Nephron (organoid): ENCODE measurements at regions not wholly inside any gene's neighbourhood (a gene's known extent, or its start where the extent isn't known, plus 50 kb on each side); places are given as distances from the start of the nearest gene placed in this dataset.

Source experiments
- H3K27ac Mint-ChIP-seq, 3 experiments: 2 replicates each; pipeline ENCODE4 v1.8.0; 2020; ENCODE audit warnings: mixed read lengths in 3 of 3, mild to moderate bottlenecking in 2 of 3, moderate library complexity in 1 of 3
- H3K27me3 Mint-ChIP-seq: 2 replicates; pipeline ENCODE4 v1.8.0; 2021; ENCODE audit warnings: low read depth, mild to moderate bottlenecking, moderate library complexity, mixed read lengths
- H3K36me3 Mint-ChIP-seq: 2 replicates; pipeline ENCODE4 v1.8.0; 2020; ENCODE audit warnings: low read depth, mixed read lengths
- H3K4me1 Mint-ChIP-seq: 2 replicates; pipeline ENCODE4 v1.8.0; 2020; ENCODE audit warnings: mixed read lengths
- H3K4me3 Mint-ChIP-seq, 3 experiments: 2 replicates each; pipeline ENCODE4 v1.8.0; 2020; ENCODE audit warnings: mild to moderate bottlenecking in 3 of 3, mixed read lengths in 3 of 3, moderate library complexity in 2 of 3
- H3K9me3 Mint-ChIP-seq: 2 replicates; pipeline ENCODE4 v1.8.0; 2020; ENCODE audit warnings: mixed read lengths
- CTCF ChIP-seq, 3 experiments: fragments of 200-600 bp; sonication (generic); IDR thresholded peaks; one replicate each; pipeline ENCODE4 v1.5.0; 2021; ENCODE audit warnings: antibody characterized with exemption in 3 of 3; ENCODE audit not compliant: unreplicated experiment in 3 of 3

- no peak overlapping the region for H3K27ac Mint-ChIP-seq
- peaks cover 4% of the 10 kb centered on the region for H3K4me1 Mint-ChIP-seq
- H3K36me3 Mint-ChIP-seq: no peaks in the 10 kb centered on the region
- peaks cover 4% of the 10 kb centered on the region for H3K27me3 Mint-ChIP-seq
- no peak overlapping the region for H3K4me3 Mint-ChIP-seq
- TF ChIP-seq CTCF (IDR thresholded peaks at IDR 0.05; ENCODE audit: unreplicated experiment in 3 of 3): no peak
- no peaks in the 10 kb centered on the region for H3K9me3 Mint-ChIP-seq
Observed at GRCh38 chr19:30070968-30071632, 129.1 kb downstream of the URI1 start.

- Mint-ChIP-seq H3K27ac (no peak overlapping the region), H3K27me3 (peaks cover 4% of the 10 kb centered on the region), H3K4me1 (peaks cover 4% of the 10 kb centered on the region), H3K9me3 (no peaks in the 10 kb centered on the region), H3K36me3 (no peaks in the 10 kb centered on the region), H3K4me3 (no peak overlapping the region)
- TF ChIP-seq CTCF (IDR thresholded peaks at IDR 0.05; ENCODE audit: unreplicated experiment in 3 of 3): no peak
Observed at GRCh38 chr19:30071871-30072270, 129.8 kb downstream of the URI1 start.

DNA sequence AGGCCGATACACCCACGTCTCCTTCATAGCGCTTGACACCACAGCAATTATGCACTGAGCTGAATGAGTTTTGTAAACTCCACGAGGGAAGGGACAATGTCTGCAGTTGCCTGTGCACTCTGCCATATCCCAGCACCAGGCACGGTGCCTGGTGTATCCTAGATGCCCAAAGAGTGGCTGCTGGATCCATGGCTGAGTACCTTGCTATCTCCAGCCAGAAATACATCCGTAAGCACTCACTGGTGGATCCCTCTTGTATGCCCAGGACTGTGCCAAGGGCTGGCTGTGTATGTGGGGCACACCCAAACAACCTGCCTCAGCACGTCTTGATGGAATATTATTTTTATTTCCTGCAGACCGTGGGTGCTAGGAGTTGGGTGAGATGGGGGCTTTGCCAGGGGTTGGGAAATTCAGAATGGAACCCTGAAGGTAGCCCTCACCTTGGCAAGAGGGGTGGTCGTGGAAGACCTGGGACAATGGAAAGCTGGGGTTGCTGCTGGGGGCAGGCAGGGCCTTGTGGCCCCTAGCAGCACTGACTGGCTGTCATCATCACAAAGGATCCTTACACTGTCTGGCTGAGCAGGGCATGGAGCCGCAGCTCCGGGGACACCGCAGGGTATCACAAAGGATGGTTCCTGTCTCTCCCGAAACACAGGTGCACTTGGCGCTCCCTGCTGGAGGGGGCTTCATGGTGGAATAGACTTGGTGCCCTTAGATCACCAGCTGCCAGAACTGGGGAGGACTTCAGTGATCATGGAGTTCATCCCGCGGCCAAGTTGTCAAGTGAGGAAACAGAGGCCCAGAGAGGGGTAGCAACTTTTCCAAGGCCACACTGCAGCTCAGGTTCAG, 131.3 kb downstream of the URI1 start:
- H3K4me3 Mint-ChIP-seq: no peak overlapping the region
- H3K27me3 Mint-ChIP-seq: peaks cover 4% of the 10 kb centered on the region
- no peak for TF ChIP-seq CTCF (IDR thresholded peaks at IDR 0.05; ENCODE audit: unreplicated experiment in 3 of 3)
- no peaks in the 10 kb centered on the region for H3K36me3 Mint-ChIP-seq
- H3K4me1 Mint-ChIP-seq: peaks cover 4% of the 10 kb centered on the region
- H3K27ac Mint-ChIP-seq: no peak overlapping the region
- no peaks in the 10 kb centered on the region for H3K9me3 Mint-ChIP-seq

DNA sequence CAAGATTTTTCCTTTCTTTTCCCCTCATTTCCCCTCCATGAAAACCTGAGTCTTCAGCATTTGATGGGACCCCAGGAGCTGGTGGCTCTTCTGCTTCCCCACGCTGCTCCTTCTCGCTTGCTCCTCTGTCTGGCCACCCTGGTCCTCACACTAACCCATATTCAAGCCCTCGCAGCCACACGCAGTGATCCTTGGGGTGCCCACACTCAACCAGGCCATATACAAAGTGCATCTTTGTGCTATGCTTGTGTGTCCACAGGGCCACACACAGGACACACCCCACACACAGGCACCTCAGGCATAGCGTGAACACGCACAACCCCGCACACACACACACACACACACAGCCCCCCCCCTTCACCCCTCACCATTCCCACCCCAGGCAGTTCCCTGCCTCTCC, 132.1 kb downstream of the URI1 start:
- Mint-ChIP-seq H3K9me3 (no peaks in the 10 kb centered on the region), H3K4me3 (no peak overlapping the region), H3K36me3 (no peaks in the 10 kb centered on the region), H3K4me1 (peaks cover 4% of the 10 kb centered on the region), H3K27me3 (peaks cover 4% of the 10 kb centered on the region), H3K27ac (no peak overlapping the region)
- no peak for TF ChIP-seq CTCF (IDR thresholded peaks at IDR 0.05; ENCODE audit: unreplicated experiment in 3 of 3)

GRCh38 chr19:30074741-30075715, 133.0 kb downstream of the URI1 start:
- H3K27ac Mint-ChIP-seq: no peak overlapping the region
- H3K9me3 Mint-ChIP-seq: peaks cover 3% of the 10 kb centered on the region
- H3K36me3 Mint-ChIP-seq: peaks cover 3% of the 10 kb centered on the region
- no peak overlapping the region for H3K4me3 Mint-ChIP-seq
- peaks cover 3% of the 10 kb centered on the region for H3K4me1 Mint-ChIP-seq
- no peak for TF ChIP-seq CTCF (IDR thresholded peaks at IDR 0.05; ENCODE audit: unreplicated experiment in 3 of 3)
- peaks cover 4% of the 10 kb centered on the region for H3K27me3 Mint-ChIP-seq
